ENCODE measurements at regions not wholly inside any gene's neighbourhood (a gene's known extent, or its start where the extent isn't known, plus 50 kb on each side); places are given as distances from the start of the nearest gene placed in this dataset.
"Not testable (repeated sequence)": the region's sequence is repeated elsewhere in the genome, so short reads cannot be mapped to it uniquely, and the experiment has no call there.

DNA sequence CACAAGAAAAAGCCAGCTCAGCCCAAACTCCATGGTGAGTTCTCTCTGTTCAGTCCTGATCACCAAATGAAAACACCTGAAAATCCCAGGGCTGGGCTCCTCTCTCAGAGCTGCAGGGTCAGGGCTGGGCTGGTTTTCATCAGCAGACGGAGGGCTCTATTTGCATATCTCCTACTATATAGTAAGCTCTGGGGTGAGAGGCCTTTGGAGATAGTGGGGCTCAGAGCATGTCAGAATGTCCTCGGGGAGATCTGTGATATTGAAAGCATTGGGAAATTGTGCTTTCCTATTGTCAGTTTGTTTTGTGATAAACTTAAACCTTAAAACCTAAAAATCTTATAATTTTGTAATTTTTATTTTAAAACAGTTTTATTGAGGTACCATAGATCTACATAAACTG lies 742.6 kb downstream of the TMEM121 start:
- 58 to 70% methylated on average over 2 of the region's 2 CpGs for WGBS, 2 donors
- H3K4me1 ChIP-seq (ENCODE audit: control insufficient read depth in 5 of 5, insufficient read depth in 5 of 5, low read length in 5 of 5), result no peaks in the 10 kb centered on the region
- peaks cover 0 to 7% (median 0%) of the 10 kb centered on the region in 3 donors for H3K27me3 ChIP-seq (ENCODE audit: control insufficient read depth in 3 of 3, insufficient read depth in 3 of 3, low read length in 2 of 3)
- H3K9me3 ChIP-seq (ENCODE audit: control insufficient read depth in 4 of 4, insufficient read depth in 3 of 4, low read length in 3 of 4), result peaks cover 0 to 17% (median 2%) of the 10 kb centered on the region in 4 donors
- no peak overlapping the region for H3K27ac ChIP-seq (ENCODE audit: low read depth in 1 of 2, low read length in 1 of 2)
- DNase-seq (no peak), ATAC-seq (ENCODE audit: insufficient read depth, low FRiP score) (no peak)
- H3K4me3 ChIP-seq, result no peak overlapping the region
- no peak overlapping the region for H3K9ac ChIP-seq (ENCODE audit: insufficient read depth in 1 of 2, low read length in 2 of 2)
- H3K36me3 ChIP-seq (ENCODE audit: control insufficient read depth in 4 of 4, insufficient read depth in 4 of 4, low read length in 4 of 4), result no peaks in the 10 kb centered on the region
- TF ChIP-seq CTCF (IDR thresholded peaks at IDR 0.05; ENCODE audit: control extremely low read depth, extremely low read depth), result no peak

DNA sequence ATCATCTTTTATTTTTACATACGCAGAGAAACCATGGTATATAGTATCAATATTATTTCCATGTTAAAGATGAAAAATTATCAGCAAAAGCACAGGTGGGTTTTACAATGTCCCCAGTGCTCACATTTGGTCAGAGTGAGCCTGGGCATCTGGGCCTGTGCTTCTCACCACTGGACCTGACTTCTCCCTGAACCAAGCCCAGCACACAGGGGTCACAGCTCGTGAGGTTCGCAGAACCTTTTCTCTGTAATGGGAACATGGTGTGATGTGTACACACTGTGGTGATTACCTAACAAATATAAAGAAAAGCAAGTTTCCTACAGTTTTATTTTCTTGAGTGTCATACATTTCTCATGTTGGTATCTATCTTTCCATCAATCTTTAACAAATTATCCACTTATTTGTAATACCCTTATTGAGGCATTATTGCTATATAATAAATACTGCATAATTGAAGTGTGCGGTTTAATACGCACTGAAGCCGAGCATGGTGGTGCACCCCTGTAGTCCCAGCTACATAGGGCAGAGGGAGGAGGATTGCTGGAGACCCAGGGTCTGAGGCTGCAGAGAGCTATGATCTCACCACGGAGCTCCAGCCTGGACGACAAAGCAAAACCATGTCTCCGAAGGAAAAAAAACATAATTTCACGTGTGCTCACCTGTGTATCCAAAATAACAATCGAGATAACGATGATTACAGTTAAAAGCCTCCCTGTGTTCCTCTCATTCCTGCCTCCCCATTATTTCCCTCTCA lies 743.2 kb downstream of the TMEM121 start:
- Histone ChIP-seq H3K27ac (ENCODE audit: low read depth in 1 of 2, low read length in 1 of 2) (no peak overlapping the region), H3K36me3 (ENCODE audit: control insufficient read depth in 4 of 4, insufficient read depth in 4 of 4, low read length in 4 of 4) (no peaks in the 10 kb centered on the region), H3K9me3 (ENCODE audit: control insufficient read depth in 4 of 4, insufficient read depth in 3 of 4, low read length in 3 of 4) (peaks cover 0 to 12% (median 2%) of the 10 kb centered on the region in 4 donors), H3K4me1 (ENCODE audit: control insufficient read depth in 5 of 5, insufficient read depth in 5 of 5, low read length in 5 of 5) (no peaks in the 10 kb centered on the region), H3K27me3 (ENCODE audit: control insufficient read depth in 3 of 3, insufficient read depth in 3 of 3, low read length in 2 of 3) (peaks cover 0 to 3% (median 0%) of the 10 kb centered on the region in 3 donors), H3K4me3 (no peak overlapping the region), H3K9ac (ENCODE audit: insufficient read depth in 1 of 2, low read length in 2 of 2) (no peak overlapping the region)
- TF ChIP-seq CTCF (IDR thresholded peaks at IDR 0.05; ENCODE audit: control extremely low read depth, extremely low read depth), result no peak
- no peak for ATAC-seq (ENCODE audit: insufficient read depth, low FRiP score)
- WGBS, 2 donors, result 74 to 80% methylated on average over 12 of the region's 12 CpGs
- no peak for DNase-seq

DNA sequence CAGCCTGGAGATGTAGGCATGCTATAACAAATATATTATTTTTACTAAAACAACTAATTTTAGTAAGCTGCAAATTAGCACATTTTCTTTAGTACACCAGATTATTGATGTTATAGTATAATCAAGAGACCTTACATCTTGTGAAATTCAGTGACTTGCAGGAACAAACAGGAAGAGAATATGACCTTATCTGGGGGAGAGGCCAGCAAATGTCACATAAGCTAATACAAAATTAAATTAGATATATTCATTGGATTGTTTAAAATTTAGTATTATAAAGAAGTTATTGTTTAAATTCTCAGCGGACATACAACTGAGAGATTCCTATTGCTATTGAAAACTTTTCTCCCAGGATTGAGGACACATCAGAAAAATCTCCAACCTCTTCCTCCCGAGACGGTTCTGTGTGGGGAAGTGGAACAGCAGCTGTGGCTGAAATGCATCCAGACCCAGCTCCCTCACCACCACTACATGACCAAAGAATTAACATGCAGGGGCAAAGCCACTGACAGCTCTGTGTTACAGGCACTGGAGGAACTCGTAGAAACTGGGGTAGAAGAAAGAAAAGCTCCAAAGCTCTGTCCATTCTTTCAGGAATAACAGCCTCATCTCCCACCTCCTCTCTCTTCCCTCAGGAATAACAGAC lies 744.2 kb downstream of the TMEM121 start:
- WGBS, 2 donors, result 21 to 36% methylated on average over 3 of the region's 4 CpGs
- not testable (repeated sequence) for H3K4me1 ChIP-seq (ENCODE audit: control insufficient read depth in 5 of 5, insufficient read depth in 5 of 5, low read length in 5 of 5)
- ATAC-seq (ENCODE audit: insufficient read depth, low FRiP score), result peak; percentile 42

More for the DNA sequence above, 744.2 kb downstream of the TMEM121 start:
- peaks cover 0 to 12% (median 2%) of the 10 kb centered on the region in 4 donors for H3K9me3 ChIP-seq (ENCODE audit: control insufficient read depth in 4 of 4, insufficient read depth in 3 of 4, low read length in 3 of 4)
- not testable (repeated sequence) for H3K27ac ChIP-seq (ENCODE audit: low read depth in 1 of 2, low read length in 1 of 2); H3K9ac ChIP-seq (ENCODE audit: insufficient read depth in 1 of 2, low read length in 2 of 2); H3K27me3 ChIP-seq (ENCODE audit: control insufficient read depth in 3 of 3, insufficient read depth in 3 of 3, low read length in 2 of 3); H3K36me3 ChIP-seq (ENCODE audit: control insufficient read depth in 4 of 4, insufficient read depth in 4 of 4, low read length in 4 of 4); DNase-seq; H3K4me3 ChIP-seq
